ENCODE measurements at regions not wholly inside any gene's neighbourhood (a gene's known extent, or its start where the extent isn't known, plus 50 kb on each side); places are given as distances from the start of the nearest gene placed in this dataset.
"Not testable (repeated sequence)": the region's sequence is repeated elsewhere in the genome, so short reads cannot be mapped to it uniquely, and the experiment has no call there.

GRCh38 chr21:31798842-31799704, 67.2 kb upstream of the SCAF4 start:
- Histone ChIP-seq H3K36me3 (ENCODE audit: control insufficient read depth in 2 of 2, extremely low read depth in 1 of 2, insufficient read depth in 2 of 2, low read length in 2 of 2) (no peaks in the 10 kb centered on the region), H3K27me3 (ENCODE audit: control insufficient read depth, extremely low read depth, insufficient read depth, low read length) (no peaks in the 10 kb centered on the region), H3K9ac (ENCODE audit: control insufficient read depth, extremely low read depth, insufficient read depth, low read length) (no peak overlapping the region), H3K4me2 (ENCODE audit: control insufficient read depth, extremely low read depth, insufficient read depth, low read depth, low read length) (peak overlapping the region; percentile 62), H3K79me2 (ENCODE audit: control insufficient read depth, insufficient read depth, low read length) (no peaks in the 10 kb centered on the region), H2AFZ (ENCODE audit: control insufficient read depth, low read length) (no peak overlapping the region), H3K27ac (ENCODE audit: control insufficient read depth, insufficient read depth, low read length) (peak overlapping the region; percentile 28), H3K9me1 (ENCODE audit: control insufficient read depth, extremely low read depth, insufficient read depth, low read length) (no peaks in the 10 kb centered on the region), H3K9me3 (ENCODE audit: control insufficient read depth, low read depth, low read length) (no peaks in the 10 kb centered on the region), H3K4me3 (ENCODE audit: control insufficient read depth in 2 of 3, extremely low read depth in 1 of 3, insufficient read depth in 2 of 3, low read depth in 1 of 3, low read length in 3 of 3) (peak overlapping the region in 1 of 3 experiments; percentile 5), H4K20me1 (ENCODE audit: control insufficient read depth, extremely low read depth, insufficient read depth, low read length) (no peaks in the 10 kb centered on the region), H3K4me1 (ENCODE audit: control insufficient read depth, extremely low read depth, insufficient read depth, low read length) (peaks cover 32% of the 10 kb centered on the region)
- dilution Hi-C loops (cut with MboI; ENCODE audit: extremely low pct_ligation_motif_present, low sequenced_read_pairs) = no loop called here
- DNase-seq (ENCODE audit: low read depth, low spot score) (no peak), FAIRE-seq (peak; percentile 69)
- no peak for TF ChIP-seq EZH2 (IDR thresholded peaks at IDR 0.05; ENCODE audit: low read length)
- no peak for TF ChIP-seq CTCF (optimal IDR thresholded peaks at IDR 0.05 in 1 of 3, IDR thresholded peaks at IDR 0.05 in 1 of 3, conservative IDR thresholded peaks at IDR 0.05 in 1 of 3; ENCODE audit: extremely low read depth in 1 of 3, insufficient read depth in 2 of 3, low read length in 3 of 3)

- Histone ChIP-seq H3K9me1 (ENCODE audit: control insufficient read depth, extremely low read depth, insufficient read depth, low read length) (no peaks in the 10 kb centered on the region), H3K4me3 (ENCODE audit: control insufficient read depth in 2 of 3, extremely low read depth in 1 of 3, insufficient read depth in 2 of 3, low read depth in 1 of 3, low read length in 3 of 3) (no peak overlapping the region), H3K79me2 (ENCODE audit: control insufficient read depth, insufficient read depth, low read length) (no peaks in the 10 kb centered on the region), H3K4me2 (ENCODE audit: control insufficient read depth, extremely low read depth, insufficient read depth, low read depth, low read length) (no peak overlapping the region), H3K4me1 (ENCODE audit: control insufficient read depth, extremely low read depth, insufficient read depth, low read length) (peaks cover 23% of the 10 kb centered on the region), H3K9ac (ENCODE audit: control insufficient read depth, extremely low read depth, insufficient read depth, low read length) (no peak overlapping the region), H3K9me3 (ENCODE audit: control insufficient read depth, low read depth, low read length) (no peaks in the 10 kb centered on the region), H3K27me3 (ENCODE audit: control insufficient read depth, extremely low read depth, insufficient read depth, low read length) (no peaks in the 10 kb centered on the region), H3K27ac (ENCODE audit: control insufficient read depth, insufficient read depth, low read length) (no peak overlapping the region), H2AFZ (ENCODE audit: control insufficient read depth, low read length) (no peak overlapping the region), H3K36me3 (ENCODE audit: control insufficient read depth in 2 of 2, extremely low read depth in 1 of 2, insufficient read depth in 2 of 2, low read length in 2 of 2) (no peaks in the 10 kb centered on the region), H4K20me1 (ENCODE audit: control insufficient read depth, extremely low read depth, insufficient read depth, low read length) (no peaks in the 10 kb centered on the region)
- FAIRE-seq = peak; percentile 5
- no peak for DNase-seq (ENCODE audit: low read depth, low spot score)
- dilution Hi-C loops (cut with MboI; ENCODE audit: extremely low pct_ligation_motif_present, low sequenced_read_pairs) = no loop called here
- TF ChIP-seq CTCF (optimal IDR thresholded peaks at IDR 0.05 in 1 of 3, IDR thresholded peaks at IDR 0.05 in 1 of 3, conservative IDR thresholded peaks at IDR 0.05 in 1 of 3; ENCODE audit: extremely low read depth in 1 of 3, insufficient read depth in 2 of 3, low read length in 3 of 3) (no peak), EZH2 (IDR thresholded peaks at IDR 0.05; ENCODE audit: low read length) (no peak)
These were observed 64.1 kb upstream of the SCAF4 start for GRCh38 chr21:31795992-31796391.

- H3K27ac ChIP-seq (ENCODE audit: control insufficient read depth, insufficient read depth, low read length); H3K4me3 ChIP-seq (ENCODE audit: control insufficient read depth in 2 of 3, extremely low read depth in 1 of 3, insufficient read depth in 2 of 3, low read depth in 1 of 3, low read length in 3 of 3); H3K27me3 ChIP-seq (ENCODE audit: control insufficient read depth, extremely low read depth, insufficient read depth, low read length); H3K4me2 ChIP-seq (ENCODE audit: control insufficient read depth, extremely low read depth, insufficient read depth, low read depth, low read length); H3K4me1 ChIP-seq (ENCODE audit: control insufficient read depth, extremely low read depth, insufficient read depth, low read length); H4K20me1 ChIP-seq (ENCODE audit: control insufficient read depth, extremely low read depth, insufficient read depth, low read length); dilution Hi-C loops (cut with MboI; ENCODE audit: extremely low pct_ligation_motif_present, low sequenced_read_pairs); H3K36me3 ChIP-seq (ENCODE audit: control insufficient read depth in 2 of 2, extremely low read depth in 1 of 2, insufficient read depth in 2 of 2, low read length in 2 of 2); H3K9me3 ChIP-seq (ENCODE audit: control insufficient read depth, low read depth, low read length); H3K79me2 ChIP-seq (ENCODE audit: control insufficient read depth, insufficient read depth, low read length); FAIRE-seq; H3K9me1 ChIP-seq (ENCODE audit: control insufficient read depth, extremely low read depth, insufficient read depth, low read length); H2AFZ ChIP-seq (ENCODE audit: control insufficient read depth, low read length); H3K9ac ChIP-seq (ENCODE audit: control insufficient read depth, extremely low read depth, insufficient read depth, low read length); DNase-seq (ENCODE audit: low read depth, low spot score): not testable (repeated sequence)
These were observed 58.5 kb upstream of the SCAF4 start for GRCh38 chr21:31790420-31790819.

Measured in keratinocyte (primary cell).